Body of pancreas (tissue), 4 donors: ENCODE measurements at regions not wholly inside any gene's neighbourhood (a gene's known extent, or its start where the extent isn't known, plus 50 kb on each side); places are given as distances from the start of the nearest gene placed in this dataset.

ENCODE experiments used
- ATAC-seq: fragments of 150-250 bp; one replicate; pipeline ENCODE4 v1.9.1; 2016
- DNase-seq, 4 donors: peaks; one replicate each; pipeline ENCODE4 v3.0.0-alpha.2; 2019
- H3K27ac ChIP-seq, 4 donors: fragments of 200-600 bp; sonication (generic); 1 replicate in 3 of 4; 2 replicates in 1 of 4; pipeline versions ENCODE4 v1.5.1 to v1.6.1; 2016 to 2019; ENCODE audit warnings: mild to moderate bottlenecking in 1 of 4, mixed read lengths in 1 of 4, moderate library complexity in 1 of 4
- H3K27me3 ChIP-seq, 2 donors: fragments of 200-600 bp; sonication (generic); one replicate each; pipeline ENCODE4 v1.6.0; 2016; ENCODE audit warnings: mild to moderate bottlenecking in 1 of 2
- H3K36me3 ChIP-seq, 2 donors: fragments of 200-600 bp; sonication (generic); replicated peaks in 1 of 2; 2 replicates each; pipeline ENCODE4 v1.5.1; 2016; ENCODE audit warnings: low read depth in 2 of 2; ENCODE audit not compliant: insufficient read depth in 1 of 2
- H3K4me1 ChIP-seq: fragments of 200-600 bp; sonication (generic); one replicate; pipeline ENCODE4 v1.6.0; 2016
- H3K4me3 ChIP-seq, 2 donors: fragments of 200-600 bp; sonication (generic); 1 replicate in 1 of 2; 2 replicates in 1 of 2; pipeline ENCODE4 v1.5.1; 2016 to 2019
- H3K9me3 ChIP-seq, 3 donors: fragments of 200-600 bp; sonication (generic); 1 replicate in 2 of 3; 2 replicates in 1 of 3; pipeline ENCODE4 v1.5.1; 2016
- CTCF ChIP-seq, 7 experiments: fragments of 450-650 bp in 4 of 7; fragments of 200-600 bp in 3 of 7; sonication (generic) in 3 of 7; IDR thresholded peaks; one replicate each; pipeline ENCODE4 v1.5.1; 2016 to 2019; ENCODE audit warnings: antibody characterized with exemption in 7 of 7
- POLR2A ChIP-seq, 3 donors: fragments of 450-650 bp; IDR thresholded peaks; one replicate each; pipeline ENCODE4 v1.6.1; 2016; ENCODE audit warnings: antibody characterized with exemption in 3 of 3, mild to moderate bottlenecking in 2 of 3
- WGBS, 2 donors: methylation state at CpG; one replicate each; pipeline ENCODE4 v1.1.5; 2017; 5-methylcytosine and 5-hydroxymethylcytosine counted together
- intact Hi-C: fragments of 100-400 bp; cut with DNase I; formaldehyde crosslinking; loops from one replicate; pipeline ENCODE4 v1.15.1; 2023

DNA sequence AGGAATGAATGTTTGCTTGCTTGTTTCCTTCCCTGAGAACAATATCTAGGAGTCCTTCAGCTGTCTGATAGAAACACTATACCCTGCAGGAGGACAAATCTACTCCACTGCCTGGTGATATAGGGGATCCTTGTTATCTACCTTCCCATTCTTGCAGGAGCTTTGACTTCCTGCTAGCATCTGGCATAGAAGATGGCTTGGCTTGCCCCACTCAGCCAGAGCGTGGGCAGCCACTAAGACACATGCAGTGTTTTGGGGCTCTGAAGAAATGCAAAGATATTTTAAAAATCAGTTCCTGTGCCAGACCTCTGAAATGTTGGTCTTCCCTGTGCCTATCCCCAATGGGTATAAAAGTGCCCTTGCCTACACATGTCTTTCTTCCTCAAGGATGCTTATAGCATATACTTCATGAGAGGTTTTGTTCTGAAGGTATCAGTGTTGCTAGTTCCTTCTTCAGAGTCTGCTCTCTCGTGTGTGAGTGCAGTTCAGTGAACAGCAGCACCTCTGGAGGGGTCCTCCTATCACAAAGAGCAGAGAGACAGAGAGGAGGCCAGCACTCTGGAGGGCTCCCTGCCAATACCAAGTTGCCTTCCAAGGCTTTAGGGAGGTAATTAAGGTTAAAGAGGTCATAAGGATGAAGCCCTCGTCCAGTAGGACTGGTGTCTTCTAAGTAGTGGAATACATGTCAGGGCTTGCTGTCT lies 149.1 kb upstream of the CALCR start:
- Histone ChIP-seq H3K4me1 (no peaks in the 10 kb centered on the region), H3K9me3 (no peaks in the 10 kb centered on the region), H3K27ac (no peak overlapping the region), H3K36me3 (no peaks in the 10 kb centered on the region), H3K27me3 (no peaks in the 10 kb centered on the region), H3K4me3 (no peak overlapping the region)
- TF ChIP-seq CTCF (IDR thresholded peaks at IDR 0.05) (no peak), POLR2A (IDR thresholded peaks at IDR 0.05) (no peak)
- ATAC-seq (no peak), DNase-seq (no peak)
- 50 to 59% methylated on average over 3 of the region's 3 CpGs for WGBS, 2 donors
- intact Hi-C loops, result no loop called here

DNA sequence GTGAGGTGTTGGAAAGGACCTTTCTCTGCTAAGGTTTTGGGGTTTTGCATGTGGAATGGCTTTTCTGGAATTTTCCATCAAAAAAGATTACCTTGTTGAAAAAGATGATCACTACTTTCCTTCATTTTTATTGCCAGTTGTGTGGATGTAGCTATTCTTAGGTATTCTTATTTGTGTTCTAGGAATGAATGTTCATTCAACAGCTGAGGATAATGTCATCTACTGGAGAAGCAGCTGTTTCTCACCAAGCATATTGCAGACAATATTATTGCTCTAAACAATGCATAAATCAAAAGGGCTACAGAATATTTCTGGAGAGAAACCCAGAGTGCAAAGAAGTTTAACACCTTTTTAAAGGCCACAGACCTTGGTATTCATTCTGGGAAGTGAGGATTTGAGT lies 145.6 kb upstream of the CALCR start:
- no peaks in the 10 kb centered on the region for H3K27me3 ChIP-seq
- DNase-seq (no peak), ATAC-seq (no peak)
- H3K9me3 ChIP-seq, result no peaks in the 10 kb centered on the region
- no peaks in the 10 kb centered on the region for H3K4me1 ChIP-seq
- no peak overlapping the region for H3K4me3 ChIP-seq
- H3K27ac ChIP-seq, result no peak overlapping the region
- no peaks in the 10 kb centered on the region for H3K36me3 ChIP-seq
- TF ChIP-seq POLR2A (IDR thresholded peaks at IDR 0.05) (no peak), CTCF (IDR thresholded peaks at IDR 0.05) (no peak)
- intact Hi-C loops, result no loop called here

GRCh38 chr7:93719546-93719945 lies 145.0 kb upstream of the CALCR start:
- Histone ChIP-seq H3K9me3 (no peaks in the 10 kb centered on the region), H3K27ac (no peak overlapping the region), H3K4me3 (no peak overlapping the region), H3K36me3 (no peaks in the 10 kb centered on the region), H3K27me3 (no peaks in the 10 kb centered on the region), H3K4me1 (no peaks in the 10 kb centered on the region)
- ATAC-seq, result no peak
- TF ChIP-seq POLR2A (IDR thresholded peaks at IDR 0.05) (no peak), CTCF (IDR thresholded peaks at IDR 0.05) (no peak)
- DNase-seq, result no peak
- intact Hi-C loops, result no loop called here
- 46 to 47% methylated on average over 1 of the region's 1 CpG for WGBS, 2 donors

GRCh38 chr7:93717217-93717900 lies 142.8 kb upstream of the CALCR start:
- TF ChIP-seq POLR2A (IDR thresholded peaks at IDR 0.05) (no peak), CTCF (IDR thresholded peaks at IDR 0.05) (no peak)
- 81 to 89% methylated on average over 1 of the region's 1 CpG for WGBS, 2 donors
- Histone ChIP-seq H3K4me3 (no peak overlapping the region), H3K4me1 (no peaks in the 10 kb centered on the region), H3K27me3 (no peaks in the 10 kb centered on the region), H3K9me3 (no peaks in the 10 kb centered on the region), H3K27ac (no peak overlapping the region), H3K36me3 (no peaks in the 10 kb centered on the region)
- ATAC-seq, result no peak
- DNase-seq, result no peak
- intact Hi-C loops, result no loop called here

DNA sequence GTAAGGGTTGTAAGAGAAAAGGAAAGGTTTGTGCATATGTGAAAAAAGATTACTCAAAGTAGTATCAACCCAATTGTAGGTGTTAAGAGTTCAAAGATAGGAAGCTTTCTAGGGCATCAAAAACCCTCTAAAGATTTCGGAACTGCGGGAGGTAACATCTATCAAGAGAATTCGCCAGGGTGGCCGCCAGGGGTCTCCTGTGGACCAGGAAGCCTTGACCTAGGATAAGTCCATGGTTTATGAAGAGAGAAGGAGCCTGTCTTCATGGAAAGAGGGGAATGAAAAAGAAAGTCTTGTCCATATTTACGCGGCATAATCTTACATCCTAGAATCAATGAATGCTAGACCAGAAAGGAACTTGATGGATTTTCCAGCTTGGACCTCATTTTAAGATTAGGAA lies 140.7 kb upstream of the CALCR start:
- intact Hi-C loops, result no loop called here
- WGBS, 2 donors, result 30 to 31% methylated on average over 6 of the region's 6 CpGs
- DNase-seq (peak; percentile 44 to 70 (median 52)), ATAC-seq (peak; percentile 66)
- H3K36me3 ChIP-seq, result no peaks in the 10 kb centered on the region
- H3K4me1 ChIP-seq, result no peaks in the 10 kb centered on the region
- no peaks in the 10 kb centered on the region for H3K27me3 ChIP-seq
- no peak overlapping the region for H3K27ac ChIP-seq
- H3K9me3 ChIP-seq, result no peaks in the 10 kb centered on the region
- TF ChIP-seq CTCF (IDR thresholded peaks at IDR 0.05) (peak; percentile 26 to 58 (median 47)), POLR2A (IDR thresholded peaks at IDR 0.05) (no peak)
- H3K4me3 ChIP-seq, result no peak overlapping the region
